CD4-positive, alpha-beta T cell (primary cell): ENCODE measurements at regions not wholly inside any gene's neighbourhood (a gene's known extent, or its start where the extent isn't known, plus 50 kb on each side); places are given as distances from the start of the nearest gene placed in this dataset.

Experiments
- ATAC-seq: fragments of 200-7000 bp; cut with Tn5 transposase; one replicate; pipeline ENCODE4 v1.10.0; 2022; ENCODE audit warnings: mild to moderate bottlenecking; ENCODE audit not compliant: poor library complexity
- CTCF ChIA-PET: fragments of 350-600 bp; sonication (Branson Sonifier 250); formaldehyde crosslinking; loops from one replicate; lab custom pipeline; 2021; ENCODE audit warnings: antibody characterized with exemption, inconsistent platforms; lab: Charles Lee
- POLR2A ChIA-PET: fragments of 350-600 bp; sonication (Branson Sonifier 250); formaldehyde crosslinking; loops from one replicate; lab custom pipeline; 2021; ENCODE audit warnings: antibody characterized with exemption, inconsistent platforms; lab: Charles Lee
- DNase-seq, 14 experiments: peaks; one replicate each; pipeline ENCODE4 v3.0.0-alpha.2; 2013 to 2020; ENCODE audit warnings: mixed read lengths in 2 of 14
- H3K27ac ChIP-seq, 2 donors: one replicate each; pipeline versions ENCODE4 v1.5.1 to v1.7.0; 2013; ENCODE audit warnings: low read length in 2 of 2, low read depth in 1 of 2, mild to moderate bottlenecking in 1 of 2
- H3K27me3 ChIP-seq, 2 experiments: 1 replicate in 1 of 2; 2 replicates in 1 of 2; pipeline versions ENCODE4 v1.6.1 to v1.7.0; 2013; ENCODE audit warnings: low read length in 2 of 2, control low read depth in 1 of 2, mild to moderate bottlenecking in 1 of 2, moderate library complexity in 1 of 2; ENCODE audit not compliant: insufficient read depth in 2 of 2, control insufficient read depth in 1 of 2
- H3K36me3 ChIP-seq: one replicate; pipeline ENCODE4 v1.6.1; 2013; ENCODE audit warnings: low read length, control low read depth; ENCODE audit not compliant: insufficient read depth
- H3K4me1 ChIP-seq: one replicate; pipeline ENCODE4 v1.6.1; 2013; ENCODE audit warnings: low read length, control low read depth; ENCODE audit not compliant: insufficient read depth
- H3K4me3 ChIP-seq: one replicate; pipeline ENCODE4 v1.5.1; 2013; ENCODE audit warnings: mild to moderate bottlenecking, low read length, moderate library complexity
- H3K9me3 ChIP-seq, 2 experiments: 1 replicate in 1 of 2; 2 replicates in 1 of 2; pipeline versions ENCODE4 v1.6.1 to v1.7.0; 2013; ENCODE audit warnings: low read length in 2 of 2, mild to moderate bottlenecking in 2 of 2, control low read depth in 1 of 2, moderate library complexity in 1 of 2; ENCODE audit not compliant: control insufficient read depth in 1 of 2, insufficient read depth in 1 of 2
- H3K27ac Mint-ChIP-seq: one replicate; pipeline ENCODE4 v1.8.0; 2020; ENCODE audit warnings: mixed read lengths
- H3K27me3 Mint-ChIP-seq: one replicate; pipeline ENCODE4 v1.8.0; 2021; ENCODE audit warnings: mixed read lengths
- H3K36me3 Mint-ChIP-seq: one replicate; pipeline ENCODE4 v1.8.0; 2021; ENCODE audit warnings: low read depth, mixed read lengths
- H3K4me1 Mint-ChIP-seq: one replicate; pipeline ENCODE4 v1.8.0; 2021; ENCODE audit warnings: low read depth, mixed read lengths
- H3K4me3 Mint-ChIP-seq: one replicate; pipeline ENCODE4 v1.8.0; 2020; ENCODE audit warnings: mild to moderate bottlenecking, mixed read lengths
- H3K9me3 Mint-ChIP-seq: one replicate; pipeline ENCODE4 v1.8.0; 2020; ENCODE audit warnings: mixed read lengths
- CTCF ChIP-seq: fragments of 200-600 bp; IDR thresholded peaks from one replicate; pipeline ENCODE4 v1.8.0; 2022; ENCODE audit warnings: antibody characterized with exemption, mild to moderate bottlenecking
- intact Hi-C, 2 experiments: fragments of 100-400 bp; cut with DNase I in 1 of 2; cut with micrococcal nuclease in 1 of 2; formaldehyde crosslinking; loops; one replicate each; pipeline versions ENCODE4 v1.15.1 to v1.9.0; 2023 to 2025; cut with DNase I, micrococcal nuclease

- Mint-ChIP-seq H3K4me3 (no peak overlapping the region), H3K9me3 (peaks cover 6% of the 10 kb centered on the region), H3K27ac (no peak overlapping the region), H3K27me3 (no peaks in the 10 kb centered on the region), H3K4me1 (no peaks in the 10 kb centered on the region), H3K36me3 (no peaks in the 10 kb centered on the region)
- Histone ChIP-seq H3K4me3 (no peak overlapping the region), H3K27ac (no peak overlapping the region), H3K36me3 (no peaks in the 10 kb centered on the region), H3K4me1 (no peaks in the 10 kb centered on the region), H3K9me3 (peaks cover 0 to 7% of the 10 kb centered on the region in 2 experiments), H3K27me3 (no peaks in the 10 kb centered on the region)
- intact Hi-C loops = no loop called here
- POLR2A ChIA-PET = no interaction called here
- DNase-seq = no peak
- ATAC-seq = no peak
- CTCF ChIA-PET = no interaction called here
- no peak for TF ChIP-seq CTCF
These were observed 610.1 kb upstream of the ANKRD30A start for GRCh38 chr10:36515319-36515718.

DNA sequence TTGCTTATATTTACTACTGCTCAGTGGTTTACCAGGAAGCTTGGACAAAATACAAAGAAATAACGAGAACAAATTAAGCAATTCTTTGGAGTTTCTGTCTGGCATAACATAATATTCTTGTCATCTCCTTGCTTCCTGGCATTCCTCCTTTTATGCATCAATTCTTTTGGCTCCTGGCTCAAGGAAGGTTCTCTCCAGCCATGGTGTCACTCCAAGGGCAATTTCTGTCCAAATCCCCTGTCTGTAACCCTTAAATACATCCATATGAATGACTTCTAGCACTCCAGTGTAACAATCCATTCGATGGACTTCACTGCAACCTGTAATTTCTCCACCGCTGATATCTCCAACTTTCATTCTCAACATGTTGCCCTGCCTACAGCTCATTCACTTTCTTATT lies 617.7 kb upstream of the ANKRD30A start:
- Mint-ChIP-seq H3K27me3 (no peaks in the 10 kb centered on the region), H3K9me3 (peaks cover 21% of the 10 kb centered on the region), H3K36me3 (no peaks in the 10 kb centered on the region), H3K4me3 (no peak overlapping the region), H3K27ac (no peak overlapping the region), H3K4me1 (no peaks in the 10 kb centered on the region)
- Histone ChIP-seq H3K36me3 (no peaks in the 10 kb centered on the region), H3K9me3 (peaks cover 0 to 18% of the 10 kb centered on the region in 2 experiments), H3K4me3 (no peak overlapping the region), H3K4me1 (no peaks in the 10 kb centered on the region), H3K27me3 (no peaks in the 10 kb centered on the region), H3K27ac (no peak overlapping the region)
- no peak for TF ChIP-seq CTCF
- DNase-seq (no peak), ATAC-seq (no peak)
- ChIA-PET CTCF (no interaction called here), POLR2A (no interaction called here)
- intact Hi-C loops = no loop called here

DNA sequence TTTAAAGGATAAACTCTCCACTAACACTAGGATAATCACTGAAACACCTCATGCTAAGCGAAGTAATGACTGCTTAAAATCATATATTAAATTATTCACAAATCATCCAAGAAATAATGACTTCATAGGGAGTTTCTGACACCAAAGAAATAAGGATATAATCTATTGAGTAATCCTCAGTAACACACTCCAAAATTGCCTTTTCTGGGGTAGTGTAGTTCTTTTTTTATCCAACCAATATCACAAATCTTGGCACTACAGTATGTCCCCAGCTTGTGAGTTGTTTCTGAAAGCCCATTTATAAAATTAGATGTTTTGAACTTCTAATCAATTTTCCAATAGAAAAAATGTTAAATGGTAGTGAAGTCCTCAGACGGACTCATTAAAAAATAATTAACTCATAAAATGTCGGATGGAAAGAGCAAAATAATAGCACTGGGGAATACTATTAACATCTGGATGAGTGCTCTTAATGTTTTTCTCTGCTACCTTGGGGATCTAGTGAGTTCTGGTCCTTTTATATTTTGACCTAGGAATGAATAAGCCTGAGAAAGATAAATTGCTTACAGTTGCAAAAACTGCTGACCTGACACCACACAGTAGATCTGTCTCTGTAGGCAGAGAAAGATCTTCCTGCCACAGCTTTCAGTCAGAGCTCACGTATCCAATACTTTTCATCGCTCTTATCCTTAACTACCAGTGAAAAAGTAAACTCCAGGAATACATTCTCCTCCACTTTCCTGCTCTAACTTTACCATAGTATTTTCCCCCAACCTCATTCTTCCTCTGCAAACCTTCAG lies 618.5 kb upstream of the ANKRD30A start:
- Mint-ChIP-seq H3K4me1 (no peaks in the 10 kb centered on the region), H3K27me3 (no peaks in the 10 kb centered on the region), H3K36me3 (no peaks in the 10 kb centered on the region), H3K4me3 (no peak overlapping the region), H3K9me3 (peaks cover 18% of the 10 kb centered on the region), H3K27ac (no peak overlapping the region)
- DNase-seq = no peak
- ChIA-PET POLR2A (no interaction called here), CTCF (no interaction called here)
- Histone ChIP-seq H3K36me3 (no peaks in the 10 kb centered on the region), H3K27me3 (no peaks in the 10 kb centered on the region), H3K27ac (no peak overlapping the region), H3K4me1 (no peaks in the 10 kb centered on the region), H3K9me3 (peaks cover 0 to 18% of the 10 kb centered on the region in 2 experiments), H3K4me3 (no peak overlapping the region)
- intact Hi-C loops = no loop called here
- no peak for TF ChIP-seq CTCF
- no peak for ATAC-seq
